IMR-90 (cell line): ENCODE measurements at regions not wholly inside any gene's neighbourhood (a gene's known extent, or its start where the extent isn't known, plus 50 kb on each side); places are given as distances from the start of the nearest gene placed in this dataset.

ENCODE experiments used
- ATAC-seq: fragments of 200-7000 bp; cut with Tn5 transposase; 2 replicates; pipeline ENCODE4 v1.9.1; 2020; ENCODE audit warnings: low read depth, mild to moderate bottlenecking, moderate library complexity
- BruUV-seq: library from RNA; stranded (reverse); fragments of 400-500 nt; replicated peaks from 2 replicates; lab custom pipeline; 2021; lab: Mats Ljungman, UMichigan
- CTCF ChIA-PET: fragments of 300-600 bp; formaldehyde crosslinking; extraction: SDS; loops from one replicate; lab custom pipeline; 2021; ENCODE audit warnings: antibody characterized with exemption; lab: Yijun Ruan, JAX
- POLR2A ChIA-PET: fragments of 300-600 bp; sonication (Branson Sonifier 250); formaldehyde crosslinking; loops from one replicate; lab custom pipeline; 2022; ENCODE audit warnings: antibody characterized with exemption; ENCODE audit not compliant: unreplicated experiment; lab: Charles Lee
- DNase-seq: peaks from one replicate; pipeline ENCODE4 v3.0.0; 2013
- H2AFZ ChIP-seq: replicated peaks from 2 replicates; pipeline ENCODE3; 2013; ENCODE audit warnings: low read length, mild to moderate bottlenecking; ENCODE audit not compliant: poor library complexity
- H2AK5ac ChIP-seq: 2 replicates; pipeline ENCODE4 v1.6.1; 2013; ENCODE audit warnings: low read depth, low read length, inconsistent platforms
- H2AK9ac ChIP-seq: replicated peaks from 2 replicates; pipeline ENCODE3; 2013; ENCODE audit warnings: mild to moderate bottlenecking, low read depth, low read length, moderate library complexity; ENCODE audit not compliant: poor library complexity
- H2BK120ac ChIP-seq: 2 replicates; pipeline ENCODE4 v1.6.1; 2013; ENCODE audit warnings: low read depth, low read length, inconsistent platforms
- H2BK15ac ChIP-seq: 3 replicates; pipeline ENCODE4 v1.6.1; 2013; ENCODE audit warnings: low read depth, low read length, inconsistent platforms
- H2BK20ac ChIP-seq: 2 replicates; pipeline ENCODE4 v1.6.1; 2013; ENCODE audit warnings: low read depth, mild to moderate bottlenecking, inconsistent platforms, low read length, moderate library complexity
- H2BK5ac ChIP-seq: 2 replicates; pipeline ENCODE4 v1.6.1; 2013; ENCODE audit warnings: mild to moderate bottlenecking, low read depth, low read length, inconsistent platforms; ENCODE audit not compliant: poor library complexity, severe bottlenecking
- H3K14ac ChIP-seq: replicated peaks from 2 replicates; pipeline ENCODE4 v1.6.1; 2013; ENCODE audit warnings: low read depth, low read length, inconsistent platforms
- H3K18ac ChIP-seq: 2 replicates; pipeline ENCODE4 v1.6.1; 2013; ENCODE audit warnings: low read depth, low read length, control low read depth
- H3K23ac ChIP-seq: 2 replicates; pipeline ENCODE4 v1.6.1; 2013; ENCODE audit warnings: low read depth, low read length, inconsistent platforms
- H3K27ac ChIP-seq: 2 replicates; pipeline ENCODE4 v1.5.1; 2013; ENCODE audit warnings: mild to moderate bottlenecking, control low read depth, low read length; ENCODE audit not compliant: insufficient read depth
- H3K27me3 ChIP-seq: 2 replicates; pipeline ENCODE4 v1.6.1; 2013; ENCODE audit warnings: low read length; ENCODE audit not compliant: control insufficient read depth, insufficient read depth
- H3K36me3 ChIP-seq: 2 replicates; pipeline ENCODE4 v1.6.1; 2013; ENCODE audit warnings: low read length, mixed read lengths; ENCODE audit not compliant: control insufficient read depth, insufficient read depth
- H3K4ac ChIP-seq: 2 replicates; pipeline ENCODE4 v1.6.1; 2013; ENCODE audit warnings: low read depth, low read length, inconsistent platforms
- H3K4me1 ChIP-seq: 2 replicates; pipeline ENCODE4 v1.6.1; 2013; ENCODE audit warnings: low read length, mixed read lengths; ENCODE audit not compliant: control insufficient read depth, insufficient read depth
- H3K4me2 ChIP-seq: 2 replicates; pipeline ENCODE4 v1.6.1; 2013; ENCODE audit warnings: low read depth, mild to moderate bottlenecking, control low read depth, low read length, moderate library complexity
- H3K4me3 ChIP-seq: 2 replicates; pipeline ENCODE4 v1.5.1; 2013; ENCODE audit warnings: low read depth, mild to moderate bottlenecking, control low read depth, low read length, moderate library complexity; ENCODE audit not compliant: insufficient read depth
- H3K56ac ChIP-seq: 2 replicates; pipeline ENCODE4 v1.6.1; 2013; ENCODE audit warnings: low read length, inconsistent platforms; ENCODE audit not compliant: insufficient read depth; ENCODE audit errors: extremely low read depth
- H3K79me1 ChIP-seq, 2 experiments: 2 replicates each; pipeline ENCODE4 v1.6.1; 2013; ENCODE audit warnings: low read length in 2 of 2, inconsistent platforms in 1 of 2, low read depth in 1 of 2
- H3K9ac ChIP-seq: 2 replicates; pipeline ENCODE4 v1.6.1; 2013; ENCODE audit warnings: low read depth, low read length, control low read depth
- H3K9me1 ChIP-seq: 2 replicates; pipeline ENCODE4 v1.6.1; 2013; ENCODE audit warnings: low read length, inconsistent platforms; ENCODE audit not compliant: insufficient read depth
- H3K9me3 ChIP-seq: 2 replicates; pipeline ENCODE4 v1.6.1; 2013; ENCODE audit warnings: low read length; ENCODE audit not compliant: control insufficient read depth, insufficient read depth
- H4K20me1 ChIP-seq: 2 replicates; pipeline ENCODE4 v1.6.1; 2013; ENCODE audit warnings: low read length, inconsistent platforms; ENCODE audit not compliant: insufficient read depth
- H4K5ac ChIP-seq: 2 replicates; pipeline ENCODE4 v1.6.1; 2013; ENCODE audit warnings: mild to moderate bottlenecking, low read depth, low read length, control low read depth
- H4K8ac ChIP-seq, 2 experiments: 2 replicates each; pipeline ENCODE4 v1.6.1; 2013; ENCODE audit warnings: low read depth in 2 of 2, low read length in 2 of 2, control low read depth in 1 of 2, inconsistent platforms in 1 of 2
- H4K91ac ChIP-seq: 2 replicates; pipeline ENCODE4 v1.6.1; 2013; ENCODE audit warnings: low read depth, low read length, inconsistent platforms; ENCODE audit not compliant: insufficient read depth
- BHLHE40 ChIP-seq: fragments of 150-350 bp; IDR thresholded peaks from 2 replicates; pipeline ENCODE4 v1.6.1; 2016; ENCODE audit warnings: mild to moderate bottlenecking, low read depth, low read length
- CEBPB ChIP-seq: IDR thresholded peaks from 2 replicates; pipeline ENCODE4 v1.6.1; 2012; ENCODE audit warnings: low read depth, low read length, improper control_type of control experiment
- CHD1 ChIP-seq: IDR thresholded peaks from 2 replicates; pipeline ENCODE4 v1.6.1; 2012; ENCODE audit warnings: low read depth, low read length, improper control_type of control experiment
- CTCF ChIP-seq: conservative IDR thresholded peaks from 2 replicates; pipeline ENCODE4 v1.5.1; 2012; ENCODE audit warnings: mild to moderate bottlenecking, low read depth, low read length, improper control_type of control experiment
- ELK1 ChIP-seq: fragments of 150-350 bp; IDR thresholded peaks from 2 replicates; pipeline ENCODE4 v1.6.1; 2016; ENCODE audit warnings: low read depth, mild to moderate bottlenecking, low read length, moderate library complexity, borderline replicate concordance
- FOS ChIP-seq: fragments of 150-350 bp; IDR thresholded peaks from 2 replicates; pipeline ENCODE4 v1.6.1; 2016; ENCODE audit warnings: low read depth, low read length
- MAFK ChIP-seq: IDR thresholded peaks from 2 replicates; pipeline ENCODE4 v1.6.1; 2012; ENCODE audit warnings: low read depth, low read length, improper control_type of control experiment
- MAZ ChIP-seq: IDR thresholded peaks from 2 replicates; pipeline ENCODE4 v1.6.1; 2012; ENCODE audit warnings: low read depth, mild to moderate bottlenecking, low read length, improper control_type of control experiment, moderate library complexity, borderline replicate concordance
- MXI1 ChIP-seq: IDR thresholded peaks from 2 replicates; pipeline ENCODE4 v1.6.1; 2012; ENCODE audit warnings: low read depth, mild to moderate bottlenecking, low read length, moderate library complexity, borderline replicate concordance
- NFE2L2 ChIP-seq: fragments of 150-350 bp; IDR thresholded peaks from 2 replicates; pipeline ENCODE4 v1.6.1; 2016; ENCODE audit warnings: low read depth, mild to moderate bottlenecking, low read length
- POLR2A ChIP-seq: IDR thresholded peaks from 2 replicates; pipeline ENCODE4 v1.6.1; 2012; ENCODE audit warnings: mild to moderate bottlenecking, low read depth, low read length
- RAD21 ChIP-seq: IDR thresholded peaks from 2 replicates; pipeline ENCODE4 v1.6.1; 2012; ENCODE audit warnings: low read length, improper control_type of control experiment
- RCOR1 ChIP-seq: IDR thresholded peaks from 2 replicates; pipeline ENCODE4 v1.6.1; 2012; ENCODE audit warnings: mild to moderate bottlenecking, low read length, improper control_type of control experiment; ENCODE audit not compliant: insufficient replicate concordance
- RFX5 ChIP-seq: IDR thresholded peaks from 2 replicates; pipeline ENCODE4 v1.8.0; 2012; ENCODE audit warnings: low read depth, mild to moderate bottlenecking, low read length, moderate library complexity
- SMC3 ChIP-seq: fragments of 150-350 bp; IDR thresholded peaks from 2 replicates; pipeline ENCODE4 v1.6.1; 2016; ENCODE audit warnings: low read depth, mild to moderate bottlenecking, antibody characterized with exemption, low read length, moderate library complexity
- USF2 ChIP-seq: fragments of 150-350 bp; IDR thresholded peaks from 2 replicates; pipeline ENCODE4 v1.6.1; 2017; ENCODE audit warnings: mild to moderate bottlenecking, antibody characterized with exemption, low read length, low read depth
- WGBS, 2 experiments: methylation state at CpG; one replicate each; pipeline versions ENCODE4 v1.1.5 to v1.1.7; 2013; ENCODE audit warnings: missing lambda C conversion rate in 2 of 2; ENCODE audit not compliant: insufficient read length in 1 of 2; ENCODE audit errors: extremely low coverage in 2 of 2; 5-methylcytosine and 5-hydroxymethylcytosine counted together
- dilution Hi-C: fragments of 300-500 bp; cut with HindIII; formaldehyde crosslinking; loops from one replicate; pipeline ENCODE4 v1.14.3; 2018; ENCODE audit warnings: low sequenced_read_pairs; ENCODE audit not compliant: unreplicated experiment
- in situ Hi-C: fragments of 300-500 bp; cut with MboI; formaldehyde crosslinking; loops from 3 replicates; pipeline ENCODE4 v1.14.3; 2019; ENCODE audit warnings: low sequenced_read_pairs, inconsistent platforms, mixed read lengths
- intact Hi-C: fragments of 100-400 bp; cut with micrococcal nuclease; formaldehyde crosslinking; loops from 2 replicates; pipeline ENCODE4 v1.10.0; 2022

- Histone ChIP-seq H3K79me1 (no peaks in the 10 kb centered on the region), H2BK5ac (no peak overlapping the region), H3K56ac (no peak overlapping the region), H3K4me3 (no peak overlapping the region), H3K27me3 (no peaks in the 10 kb centered on the region; the same call in 1 of the 2 replicates), H2BK120ac (no peak overlapping the region), H4K91ac (no peak overlapping the region), H3K23ac (no peak overlapping the region), H3K4ac (no peak overlapping the region), H3K9me1 (0 out of 2 replicates have a peak, but pooled peaks cover 5% of the 10 kb centered on the region), H2AFZ (no peak overlapping the region), H2AK9ac (no peak overlapping the region), H3K36me3 (no peaks in the 10 kb centered on the region), H2BK15ac (no peak overlapping the region), H4K20me1 (no peaks in the 10 kb centered on the region), H4K5ac (no peak overlapping the region), H3K4me2 (no peak overlapping the region), H3K27ac (no peak overlapping the region), H3K18ac (no peak overlapping the region), H2AK5ac (no peak overlapping the region), H3K4me1 (peaks cover 7% of the 10 kb centered on the region; the same call in 1 of the 2 replicates), H4K8ac (no peak overlapping the region), H3K14ac (no peak overlapping the region), H2BK20ac (no peak overlapping the region), H3K9ac (no peak overlapping the region), H3K9me3 (no peaks in the 10 kb centered on the region)
- peak; percentile 61 for ATAC-seq
- intact Hi-C loops = no loop called here
- 0% methylated on average over 1 of the region's 4 CpGs; no CpG with 5 or more reads in 1 of the 2 experiments for WGBS, 2 experiments
- no TSS peak for BruUV-seq
- ChIA-PET CTCF (no interaction called here), POLR2A (no interaction called here)
- DNase-seq = peak; percentile 12
- TF ChIP-seq CHD1 (no peak), MAFK (no peak), USF2 (no peak), SMC3 (no peak), MAZ (no peak), CTCF (no peak), MXI1 (no peak), FOS (no peak), BHLHE40 (no peak), RAD21 (no peak), NFE2L2 (no peak), CEBPB (no peak), ELK1 (no peak), RFX5 (no peak), RCOR1 (no peak), POLR2A (no peak)
- in situ Hi-C loops = no loop called here
- dilution Hi-C loops = no loop called here
Measured at GRCh38 chr10:7082967-7083366, 327.9 kb downstream of the SFMBT2 start.
